HG03558 (cell line): ENCODE measurements at regions not wholly inside any gene's neighbourhood (a gene's known extent, or its start where the extent isn't known, plus 50 kb on each side); places are given as distances from the start of the nearest gene placed in this dataset.

Experiments
- ATAC-seq: cut with Tn5 transposase; IDR thresholded peaks from one replicate; pipeline ENCODE4 v1.9.1; 2021; ENCODE audit warnings: moderate number of reproducible peaks; ENCODE audit not compliant: unreplicated experiment; ENCODE audit errors: extremely low read depth

- no peak for ATAC-seq
These were observed 659.7 kb downstream of the NLGN4X start for GRCh38 chrX:5568934-5569333.

- ATAC-seq, result no peak
These were observed 669.3 kb downstream of the NLGN4X start for GRCh38 chrX:5559386-5559785.

- no peak for ATAC-seq
These were observed 679.2 kb downstream of the NLGN4X start for GRCh38 chrX:5549512-5549911.

- no peak for ATAC-seq
These were observed 691.6 kb downstream of the NLGN4X start for GRCh38 chrX:5537098-5537497.

- no peak for ATAC-seq
These were observed 692.4 kb downstream of the NLGN4X start for GRCh38 chrX:5536261-5536660.

- ATAC-seq, result no peak
These were observed 700.6 kb downstream of the NLGN4X start for GRCh38 chrX:5528057-5528456.

- no peak for ATAC-seq
These were observed 702.5 kb downstream of the NLGN4X start for GRCh38 chrX:5526191-5526590.

GRCh38 chrX:5490786-5491563, 737.7 kb downstream of the NLGN4X start:
- ATAC-seq, result no peak

GRCh38 chrX:5474282-5474681, 754.4 kb downstream of the NLGN4X start:
- ATAC-seq, result no peak

- no peak for ATAC-seq
These were observed 770.3 kb downstream of the NLGN4X start for GRCh38 chrX:5458300-5458842.

GRCh38 chrX:5449323-5449722, 779.3 kb downstream of the NLGN4X start:
- no peak for ATAC-seq

GRCh38 chrX:5431823-5432222, 796.8 kb downstream of the NLGN4X start:
- no peak for ATAC-seq

- no peak for ATAC-seq
These were observed 803.5 kb downstream of the NLGN4X start for GRCh38 chrX:5425119-5425518.

GRCh38 chrX:5417381-5417780, 811.3 kb downstream of the NLGN4X start:
- no peak for ATAC-seq

- ATAC-seq, result no peak
These were observed 812.9 kb downstream of the NLGN4X start for GRCh38 chrX:5415738-5416137.

GRCh38 chrX:5409106-5409505, 819.6 kb downstream of the NLGN4X start:
- no peak for ATAC-seq

- no peak for ATAC-seq
These were observed 826.2 kb downstream of the NLGN4X start for GRCh38 chrX:5402461-5402860.

- ATAC-seq, result no peak
These were observed 829.3 kb downstream of the NLGN4X start for GRCh38 chrX:5399403-5399802.

- no peak for ATAC-seq
These were observed 831.3 kb downstream of the NLGN4X start for GRCh38 chrX:5397409-5397808.

GRCh38 chrX:5390376-5390775, 838.3 kb downstream of the NLGN4X start:
- no peak for ATAC-seq

GRCh38 chrX:5388087-5388486, 840.6 kb downstream of the NLGN4X start:
- no peak for ATAC-seq

- ATAC-seq, result no peak
These were observed 848.2 kb downstream of the NLGN4X start for GRCh38 chrX:5380426-5380825.
